ENCODE measurements at regions not wholly inside any gene's neighbourhood (a gene's known extent, or its start where the extent isn't known, plus 50 kb on each side); places are given as distances from the start of the nearest gene placed in this dataset.

- TF ChIP-seq CTCF (conservative IDR thresholded peaks at IDR 0.05; ENCODE audit: low read depth in 2 of 2), result no peak
- no peak for TF ChIP-seq ETS1 (IDR thresholded peaks at IDR 0.05)
- no peak for TF ChIP-seq EZH2 (IDR thresholded peaks at IDR 0.05; ENCODE audit: low read depth, unreplicated experiment)
- no peak for TF ChIP-seq EZH2phosphoT487 (IDR thresholded peaks at IDR 0.05; ENCODE audit: unreplicated experiment)
- no peak for TF ChIP-seq STAT1 (IDR thresholded peaks at IDR 0.05; ENCODE audit: unreplicated experiment)
- no peak for TF ChIP-seq POLR2AphosphoS5 (IDR thresholded peaks at IDR 0.05; ENCODE audit: low read depth)
- TF ChIP-seq CREB1 (CRISPR knock-in tag; IDR thresholded peaks at IDR 0.05; ENCODE audit: low read depth), result no peak
- no peak for TF ChIP-seq REST (IDR thresholded peaks at IDR 0.05; ENCODE audit: unreplicated experiment)
- no peak for TF ChIP-seq JUNB (IDR thresholded peaks at IDR 0.05; ENCODE audit: unreplicated experiment)
- no peak for TF ChIP-seq NANOG (IDR thresholded peaks at IDR 0.05; ENCODE audit: borderline replicate concordance)
- TF ChIP-seq ZNF331 (CRISPR knock-in tag; IDR thresholded peaks at IDR 0.05; ENCODE audit: low read depth), result no peak
- TF ChIP-seq ZNF462 (CRISPR knock-in tag; IDR thresholded peaks at IDR 0.05), result no peak
- no peak for TF ChIP-seq ZNF114 (CRISPR knock-in tag; IDR thresholded peaks at IDR 0.05)
Measured at GRCh38 chr15:95990833-95991232, 339.7 kb upstream of the NR2F2 start.
